ENCODE measurements at regions not wholly inside any gene's neighbourhood (a gene's known extent, or its start where the extent isn't known, plus 50 kb on each side); places are given as distances from the start of the nearest gene placed in this dataset.

DNA sequence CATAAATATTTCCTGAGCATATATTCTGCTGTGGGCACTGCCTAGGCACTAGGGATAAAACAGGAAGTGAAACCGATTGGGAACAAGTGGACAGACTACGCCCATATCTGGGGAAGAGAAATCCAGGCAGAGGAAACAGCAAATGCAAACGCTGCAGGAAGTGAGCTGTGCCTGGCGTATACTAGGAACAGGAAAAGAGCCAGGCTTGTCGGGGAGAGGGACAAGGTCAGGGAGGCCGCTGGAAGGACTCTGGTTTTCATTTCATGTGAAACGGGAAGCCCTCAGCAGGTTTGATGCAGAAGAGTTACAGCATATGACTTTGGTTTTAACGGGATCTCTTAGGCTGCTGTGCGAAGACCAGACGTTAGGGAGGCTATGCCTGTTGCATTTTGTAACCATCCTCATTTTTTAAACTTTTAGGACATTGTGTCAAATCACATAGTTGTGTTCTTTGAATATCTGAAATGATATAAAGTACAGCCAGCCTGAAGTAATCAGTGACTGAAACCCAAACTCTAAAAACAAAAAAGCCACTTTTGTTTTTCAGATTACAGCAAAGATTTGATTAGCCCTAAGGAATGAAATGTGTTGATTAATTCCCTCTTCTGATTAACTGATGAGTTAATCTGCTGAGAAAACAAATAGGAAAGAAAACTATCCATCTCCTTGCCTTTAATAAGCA lies 110.2 kb upstream of the PIEZO2 start:
- DNase-seq, result no peak

DNA sequence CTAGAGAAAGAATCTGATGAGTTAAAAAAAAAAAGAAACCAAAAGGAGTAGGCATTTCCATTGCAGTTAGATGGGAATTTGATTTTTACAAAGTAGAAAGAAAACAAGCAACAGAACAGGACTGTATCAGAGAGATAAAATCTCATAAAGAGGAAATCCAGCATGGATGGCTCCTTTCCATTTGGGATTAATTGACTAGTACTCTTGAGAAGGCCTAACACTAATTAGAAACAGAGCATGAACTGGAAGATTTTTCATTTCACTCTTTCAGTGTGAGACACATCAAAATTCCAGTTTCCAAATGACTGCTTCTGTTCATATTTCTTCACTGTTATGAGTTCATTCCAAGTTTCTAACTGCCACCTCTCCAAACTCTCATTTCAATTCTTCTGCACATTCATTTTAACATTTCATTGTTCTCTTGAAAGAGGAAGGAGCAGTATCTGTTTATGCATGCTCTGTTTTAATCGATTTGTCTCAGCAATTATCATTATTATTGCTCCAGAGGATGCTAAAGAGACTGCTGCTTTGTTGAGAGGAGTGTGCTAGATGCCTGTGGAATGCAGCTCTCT lies 108.8 kb upstream of the PIEZO2 start:
- no peak for DNase-seq

DNA sequence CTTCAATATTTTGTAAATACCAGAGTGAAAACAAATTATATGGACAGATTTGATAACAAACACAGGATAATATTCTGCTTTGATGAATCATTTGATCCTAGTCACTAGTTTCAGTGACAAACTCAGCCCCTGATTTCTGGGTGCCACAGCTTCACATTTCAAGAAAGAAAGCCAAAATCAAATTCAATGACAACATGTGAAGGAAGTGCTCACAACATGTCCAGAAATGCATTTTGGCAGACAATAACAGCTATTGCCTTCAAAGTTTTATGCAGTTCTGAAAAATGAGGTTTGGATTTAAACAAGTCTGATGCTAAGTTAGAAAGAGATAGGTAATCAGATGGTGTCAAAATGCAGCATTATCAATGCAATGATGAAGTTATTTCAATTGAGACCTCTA lies 106.9 kb upstream of the PIEZO2 start:
- no peak for DNase-seq

DNA sequence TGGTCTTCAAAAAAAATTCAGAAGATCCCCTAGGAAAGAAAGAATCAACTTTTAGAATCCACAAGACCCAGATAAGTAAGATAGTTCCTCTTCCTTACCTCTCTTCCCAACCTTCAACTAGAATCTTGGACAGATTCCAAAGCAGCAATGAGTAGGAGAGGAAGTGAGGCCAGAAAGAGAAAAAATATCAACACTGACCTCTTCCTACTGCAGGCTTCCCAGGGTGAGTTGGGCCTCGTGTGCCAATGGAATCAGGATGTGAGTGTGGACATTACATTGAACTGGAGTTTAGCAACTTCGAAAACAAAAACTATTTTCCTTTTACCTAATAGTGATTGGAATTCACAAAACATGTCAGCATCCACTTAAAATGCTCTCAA lies 102.5 kb upstream of the PIEZO2 start:
- no peak for DNase-seq

DNA sequence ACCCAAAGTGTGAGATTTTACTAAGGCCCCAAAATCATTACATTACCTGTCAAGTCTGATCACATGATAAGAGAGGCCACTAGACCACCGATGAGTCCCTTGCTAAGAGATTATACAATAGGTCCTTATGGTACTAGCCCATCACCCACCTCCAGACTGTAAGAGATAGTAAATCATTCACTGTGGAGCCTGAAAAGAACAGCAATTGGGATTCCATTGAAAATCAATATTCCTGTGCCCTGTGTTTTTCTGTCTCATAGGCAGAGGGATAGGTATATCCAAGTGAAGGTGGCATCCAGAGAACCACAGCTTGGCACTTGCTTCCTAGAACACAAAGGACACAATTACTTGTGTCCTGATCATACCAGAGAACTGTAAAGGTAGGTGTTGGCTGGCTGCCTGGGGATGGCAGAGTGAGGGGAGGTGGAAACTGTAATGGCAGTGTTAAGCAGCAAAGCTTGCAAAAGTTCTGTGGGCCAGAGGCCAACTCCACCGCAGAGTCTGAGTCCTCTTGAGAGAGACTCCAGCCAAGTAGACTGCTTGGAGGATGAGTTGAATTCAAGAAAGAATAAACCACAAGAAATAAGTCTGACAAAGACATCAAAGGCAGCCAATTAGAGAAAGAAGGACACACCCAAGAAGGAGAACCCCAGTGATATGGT lies 102.0 kb upstream of the PIEZO2 start:
- DNase-seq, result no peak

DNA sequence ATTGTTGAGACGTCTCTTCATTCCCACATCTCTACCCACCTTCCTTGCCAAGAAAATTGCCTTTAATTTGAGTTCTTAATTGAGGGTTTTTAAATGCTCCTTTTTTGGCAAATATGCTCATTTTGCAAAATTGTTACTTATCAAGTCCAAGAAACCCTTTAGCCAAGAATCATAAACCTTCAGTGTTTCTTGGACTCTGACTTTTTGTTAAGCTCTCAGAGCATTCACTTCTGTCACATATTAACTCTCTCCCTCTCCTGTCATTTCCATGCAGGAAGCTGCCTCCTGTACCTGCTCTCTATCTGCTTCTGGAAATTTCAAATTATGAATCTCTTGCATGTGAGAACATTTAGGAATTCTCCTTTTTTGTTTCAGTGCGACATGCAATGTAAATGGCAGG lies 100.0 kb upstream of the PIEZO2 start:
- DNase-seq, result no peak

DNA sequence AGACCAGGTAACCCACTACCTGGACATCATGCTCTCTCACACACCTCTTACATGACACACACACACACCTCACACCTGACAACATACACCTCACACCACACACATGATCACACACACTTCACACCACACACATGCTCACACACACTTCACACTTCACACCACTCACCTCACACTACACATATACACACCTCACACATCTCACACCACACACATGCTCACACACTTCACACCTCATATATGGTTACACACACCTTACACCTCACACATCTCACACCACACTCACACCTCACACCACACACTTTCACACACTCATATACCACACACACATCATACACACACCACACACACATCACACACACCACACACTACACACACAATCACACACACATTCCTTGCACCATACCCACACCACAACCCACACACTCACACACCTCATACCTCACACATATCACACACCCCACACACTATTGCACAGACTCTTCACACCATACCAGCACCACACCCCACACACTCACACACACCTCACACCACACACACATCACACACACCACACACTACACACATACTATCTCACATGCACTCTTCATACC lies 98.1 kb upstream of the PIEZO2 start:
- DNase-seq, result no peak

DNA sequence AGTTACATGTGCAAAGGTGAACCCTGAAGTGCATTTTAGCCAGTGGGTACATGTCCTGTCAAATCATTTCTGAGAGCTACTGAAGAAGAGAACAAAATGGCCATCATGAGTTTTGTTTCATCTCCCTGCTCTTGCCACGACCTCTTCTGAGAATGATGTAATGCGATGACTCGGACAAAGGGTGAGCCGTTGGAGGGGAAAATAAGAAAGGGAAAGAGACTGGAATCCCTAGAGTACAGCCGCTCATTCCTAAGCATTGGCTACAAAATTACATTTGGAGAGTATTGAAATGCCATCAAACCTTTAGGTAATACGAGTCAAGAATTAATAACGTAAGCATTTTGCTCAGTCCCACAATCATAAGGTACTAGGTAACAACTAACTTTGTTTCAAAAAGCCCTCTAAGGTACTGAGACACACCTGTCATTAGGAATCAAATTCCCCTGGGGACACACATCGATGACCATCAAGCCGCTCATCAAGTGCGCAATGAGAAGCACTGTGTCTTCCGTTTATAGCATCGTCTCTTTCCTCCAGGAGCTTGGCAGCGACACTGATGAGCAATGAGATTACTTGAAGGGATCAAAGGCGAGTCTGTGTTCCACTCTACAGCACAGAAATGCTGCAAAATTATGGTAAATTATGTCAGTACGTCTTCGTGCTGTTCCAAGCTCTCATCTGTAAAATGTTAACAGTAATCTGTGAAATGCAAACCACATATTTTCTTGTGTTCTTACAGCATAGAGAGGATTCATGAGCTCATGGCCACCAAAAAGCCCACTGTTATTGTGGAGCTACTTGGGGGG lies 97.3 kb upstream of the PIEZO2 start:
- DNase-seq, result no peak

DNA sequence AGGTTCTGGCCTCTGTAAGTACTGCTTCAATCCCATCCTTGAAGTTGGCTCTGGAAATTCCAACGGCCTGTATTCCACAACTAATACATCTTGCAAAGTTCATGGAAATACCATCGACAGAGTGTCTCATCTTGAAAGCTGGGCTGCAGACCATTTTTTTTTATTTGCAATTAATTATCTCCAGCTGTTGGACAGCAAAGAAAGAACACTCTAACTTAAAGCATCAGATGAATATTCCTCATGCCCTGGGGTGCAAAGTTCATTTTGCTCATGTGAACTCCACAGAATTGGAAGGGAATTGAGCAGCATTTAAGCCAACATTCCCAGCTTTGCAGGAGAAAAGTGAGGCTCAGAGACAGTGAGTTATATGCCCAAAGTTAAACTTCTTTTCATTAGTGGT lies 96.5 kb upstream of the PIEZO2 start:
- DNase-seq, result no peak

DNA sequence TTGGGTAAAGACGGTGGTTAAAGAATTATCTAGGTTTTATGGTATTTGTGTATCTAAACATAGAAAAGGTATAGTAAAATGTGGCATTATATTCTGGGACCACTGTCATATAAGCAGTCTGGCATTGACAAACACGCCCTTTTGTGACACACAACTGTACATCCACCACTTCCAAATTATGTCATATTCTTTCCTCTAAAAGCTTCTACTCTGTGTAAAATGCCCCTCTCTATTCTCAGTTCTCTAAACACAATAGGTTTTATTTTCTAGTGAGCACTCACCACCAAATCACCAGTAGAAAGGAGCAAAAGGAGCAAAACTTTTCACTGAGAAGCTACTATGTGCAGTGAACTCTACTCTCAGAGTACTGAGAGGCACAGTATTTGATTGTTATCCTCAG lies 88.1 kb upstream of the PIEZO2 start:
- no peak for DNase-seq

DNA sequence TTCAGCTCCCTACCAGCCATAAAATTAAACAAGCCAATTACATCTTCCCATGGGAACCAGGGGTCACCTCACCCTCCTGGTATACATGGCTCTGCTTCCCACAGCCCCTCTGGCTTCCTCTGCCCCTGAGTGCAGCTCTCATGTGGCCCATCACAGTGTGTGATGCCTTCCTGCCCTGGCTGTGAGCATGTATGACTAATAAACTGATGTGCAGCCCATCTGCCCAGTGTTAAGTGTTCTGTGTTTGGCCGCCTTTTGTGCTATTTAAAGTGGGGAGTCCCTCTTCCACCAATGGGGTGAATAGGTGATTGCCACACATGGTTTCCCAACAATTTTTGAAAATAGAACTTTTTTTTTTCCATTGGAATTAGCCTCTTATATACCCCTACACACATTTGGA lies 87.7 kb upstream of the PIEZO2 start:
- no peak for DNase-seq

DNA sequence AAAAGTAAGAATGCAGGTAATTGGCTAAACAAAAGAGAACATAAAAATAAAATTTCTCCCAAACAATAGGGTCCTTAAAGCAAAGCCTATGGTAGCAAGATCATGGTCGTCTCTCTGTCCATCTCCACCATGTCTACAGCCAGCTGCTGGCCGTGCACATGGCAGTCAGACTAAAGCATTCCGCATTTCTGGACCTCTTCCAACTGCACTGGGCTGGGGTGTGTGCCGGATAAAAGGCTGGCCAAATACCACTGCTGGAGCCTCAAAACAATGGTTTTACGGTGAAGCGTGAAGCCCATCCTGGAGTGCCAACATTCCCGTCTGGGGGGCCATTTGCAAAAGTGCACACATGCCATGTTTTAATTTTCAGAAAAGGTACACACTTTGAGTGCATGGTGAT lies 74.8 kb upstream of the PIEZO2 start:
- DNase-seq, result no peak

DNA sequence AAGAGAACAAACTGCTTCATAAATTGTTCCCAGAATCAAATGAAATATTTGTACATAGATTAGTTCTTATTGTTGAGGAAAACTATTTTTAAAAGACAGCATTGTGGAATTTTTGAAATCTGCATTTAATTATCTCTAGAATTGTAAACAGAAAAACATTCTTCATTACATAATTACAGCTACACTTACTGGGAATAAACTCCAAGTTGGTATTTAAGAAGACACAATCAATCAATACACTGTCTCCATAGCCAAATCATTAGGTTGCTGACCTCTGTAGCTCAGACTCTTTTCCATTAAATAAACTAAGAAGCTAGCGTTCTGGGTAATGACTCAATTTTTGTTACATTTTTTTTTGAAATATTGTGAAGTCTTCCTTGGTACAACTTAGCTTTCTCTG lies 70.2 kb upstream of the PIEZO2 start:
- no peak for DNase-seq

DNA sequence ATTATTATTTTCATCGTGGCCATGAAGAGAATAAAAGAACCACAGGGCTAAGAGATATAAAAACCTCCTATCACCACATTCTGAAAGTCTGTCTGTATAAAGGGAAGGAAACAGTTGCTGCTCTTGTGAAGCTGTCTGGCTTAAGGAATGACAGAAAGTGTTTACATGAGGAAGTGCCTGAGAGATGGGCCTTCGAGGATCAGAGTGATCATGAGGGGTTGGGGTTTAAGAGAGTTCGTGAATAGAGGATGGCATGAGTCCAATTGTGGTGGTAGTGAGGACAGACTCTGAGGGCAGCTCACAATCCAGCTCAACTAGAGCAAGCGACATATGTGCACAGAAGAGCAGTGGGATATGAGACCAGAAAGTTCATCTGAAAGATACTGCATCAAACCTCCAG lies 65.8 kb upstream of the PIEZO2 start:
- DNase-seq, result no peak

DNA sequence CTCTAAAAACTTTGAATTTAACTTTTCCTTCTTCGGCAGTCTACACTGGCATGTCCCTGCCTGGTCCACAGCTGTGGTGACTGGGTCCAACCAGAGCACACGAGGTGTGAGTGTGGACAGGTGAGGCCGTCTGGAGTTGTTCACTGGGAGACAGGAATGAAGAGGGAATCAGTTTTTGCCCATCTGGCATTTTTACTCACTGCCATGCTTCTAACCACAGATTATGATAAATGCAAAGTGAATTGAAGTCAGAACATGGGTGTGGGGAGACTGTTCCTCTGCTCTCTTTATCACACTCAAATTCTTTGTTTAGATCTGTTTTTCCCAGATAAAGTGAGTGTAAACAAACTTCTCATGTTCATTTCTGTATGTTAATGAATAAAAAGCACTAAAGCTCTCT lies 54.7 kb upstream of the PIEZO2 start:
- DNase-seq, result no peak

DNA sequence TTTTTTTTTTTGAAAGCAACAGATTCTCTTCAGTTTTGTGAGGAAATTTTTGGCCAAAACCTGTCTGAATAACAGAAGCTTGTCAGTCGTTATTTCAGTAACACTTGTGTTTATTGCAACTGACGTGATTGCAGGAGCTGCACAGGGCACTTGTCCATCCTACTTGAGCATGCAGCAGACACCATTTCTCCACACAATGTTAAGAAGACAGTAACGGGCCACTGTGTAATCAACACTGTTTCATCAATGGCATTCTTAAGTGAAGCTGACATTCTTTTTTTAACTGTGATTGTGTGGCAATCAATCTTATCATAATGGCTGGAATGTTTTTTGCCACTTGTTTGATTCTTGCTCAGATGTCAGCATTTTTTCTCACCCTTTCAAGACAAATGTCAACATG lies 50.1 kb upstream of the PIEZO2 start:
- DNase-seq, result no peak

Measured in NCI-H1048 (cell line).